ENCODE measurements at regions not wholly inside any gene's neighbourhood (a gene's known extent, or its start where the extent isn't known, plus 50 kb on each side); places are given as distances from the start of the nearest gene placed in this dataset.

DNA sequence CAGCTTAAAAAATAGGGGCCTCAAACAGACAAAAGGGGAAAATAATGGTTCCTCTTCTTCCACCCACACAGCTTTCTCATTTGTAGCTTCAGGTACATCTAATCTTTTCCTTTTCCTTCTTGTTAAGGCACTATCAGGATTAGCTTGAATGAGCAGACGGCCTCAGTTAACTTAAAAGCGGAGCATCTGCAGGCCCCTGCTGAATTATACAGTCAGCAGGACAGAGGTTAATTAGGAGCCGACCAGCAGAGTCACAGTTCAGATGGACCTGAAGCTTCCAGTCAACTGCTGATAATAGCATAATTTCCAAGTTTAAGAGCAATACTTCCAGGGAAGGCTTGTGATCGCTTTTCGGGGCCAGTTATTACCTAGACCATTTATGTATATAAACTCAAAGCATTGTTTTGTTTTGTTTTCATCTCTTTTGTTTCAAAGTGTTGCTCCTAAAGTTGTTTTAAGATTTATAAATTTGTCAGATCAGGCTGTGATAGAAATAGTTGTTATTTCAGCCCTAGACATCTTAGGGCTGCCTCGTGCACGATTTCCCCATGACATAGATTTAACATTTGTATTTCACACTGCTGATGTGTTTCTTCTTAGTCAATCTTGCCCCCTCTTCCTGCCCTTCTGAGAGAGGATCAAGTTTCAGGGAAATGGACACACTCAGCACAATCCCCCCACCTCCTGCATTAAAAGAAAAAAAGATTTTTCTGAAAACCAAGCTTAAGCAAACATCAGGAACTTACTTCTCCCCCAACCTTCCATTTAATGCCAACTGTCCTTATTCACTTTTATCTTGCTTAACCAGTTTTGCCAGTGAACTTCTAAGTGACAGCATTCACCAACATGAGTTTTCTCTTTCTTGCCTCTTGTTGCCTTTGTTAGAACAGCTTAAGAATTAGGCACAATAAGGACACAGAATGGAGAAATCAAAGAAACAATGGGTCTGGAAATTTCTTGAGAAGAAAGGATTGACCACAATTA, 449.8 kb downstream of the ARHGEF28 start:
- no peak overlapping the region for H3K27ac ChIP-seq (ENCODE audit: low read depth in 1 of 3, low read length in 2 of 3)
- 72 to 80% (median 76%) methylated on average over 7 of the region's 7 CpGs for WGBS, 3 donors
- H3K36me3 ChIP-seq (ENCODE audit: control insufficient read depth in 3 of 3, insufficient read depth in 2 of 3, low read depth in 1 of 3, low read length in 3 of 3) = no peaks in the 10 kb centered on the region
- no peaks in the 10 kb centered on the region for H3K9me3 ChIP-seq (ENCODE audit: control insufficient read depth in 2 of 2, insufficient read depth in 1 of 2, low read depth in 1 of 2, low read length in 1 of 2)
- peaks cover 0 to 4% (median 0%) of the 10 kb centered on the region in 3 donors for H3K4me1 ChIP-seq (ENCODE audit: control insufficient read depth in 3 of 3, insufficient read depth in 2 of 3, low read depth in 1 of 3, low read length in 2 of 3)
- H3K4me3 ChIP-seq (ENCODE audit: low read depth in 1 of 3, low read length in 3 of 3) = no peak overlapping the region
- H3K27me3 ChIP-seq (ENCODE audit: control insufficient read depth in 3 of 3, insufficient read depth in 3 of 3, low read length in 3 of 3) = no peaks in the 10 kb centered on the region
- DNase-seq (peak in 1 of 2 donors; percentile 17), FAIRE-seq (no peak)

DNA sequence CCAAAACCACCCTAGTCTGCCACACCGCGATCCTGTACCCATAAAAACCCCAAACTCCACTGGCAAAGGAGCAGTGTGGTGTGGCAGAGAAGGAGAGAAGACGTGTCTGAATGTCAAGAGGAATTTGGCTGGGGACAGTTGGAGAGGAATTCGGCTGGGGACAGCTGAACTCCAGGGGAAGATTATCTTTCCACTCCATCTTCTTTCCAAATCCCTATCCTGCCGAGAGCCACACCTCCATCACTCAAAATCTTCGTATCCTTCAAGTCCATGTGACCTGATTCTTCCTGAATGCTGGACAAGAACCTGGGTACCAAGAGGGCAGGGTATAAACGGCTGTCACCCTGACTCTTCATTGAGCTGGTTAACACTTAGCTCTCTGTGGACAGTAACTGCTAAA, 448.1 kb downstream of the ARHGEF28 start:
- H3K4me3 ChIP-seq (ENCODE audit: low read depth in 1 of 3, low read length in 3 of 3) = no peak overlapping the region
- no peak overlapping the region for H3K27ac ChIP-seq (ENCODE audit: low read depth in 1 of 3, low read length in 2 of 3)
- no peaks in the 10 kb centered on the region for H3K27me3 ChIP-seq (ENCODE audit: control insufficient read depth in 3 of 3, insufficient read depth in 3 of 3, low read length in 3 of 3)
- H3K9me3 ChIP-seq (ENCODE audit: control insufficient read depth in 2 of 2, insufficient read depth in 1 of 2, low read depth in 1 of 2, low read length in 1 of 2) = no peaks in the 10 kb centered on the region
- DNase-seq (no peak), FAIRE-seq (no peak)
- no peaks in the 10 kb centered on the region for H3K36me3 ChIP-seq (ENCODE audit: control insufficient read depth in 3 of 3, insufficient read depth in 2 of 3, low read depth in 1 of 3, low read length in 3 of 3)
- peaks cover 0 to 4% (median 0%) of the 10 kb centered on the region in 3 donors for H3K4me1 ChIP-seq (ENCODE audit: control insufficient read depth in 3 of 3, insufficient read depth in 2 of 3, low read depth in 1 of 3, low read length in 2 of 3)
- 73 to 80% (median 77%) methylated on average over 7 of the region's 7 CpGs for WGBS, 3 donors

GRCh38 chr5:74073257-74073656, 447.3 kb downstream of the ARHGEF28 start:
- DNase-seq = no peak
- peaks cover 0 to 4% (median 0%) of the 10 kb centered on the region in 3 donors for H3K4me1 ChIP-seq (ENCODE audit: control insufficient read depth in 3 of 3, insufficient read depth in 2 of 3, low read depth in 1 of 3, low read length in 2 of 3)
- no peaks in the 10 kb centered on the region for H3K9me3 ChIP-seq (ENCODE audit: control insufficient read depth in 2 of 2, insufficient read depth in 1 of 2, low read depth in 1 of 2, low read length in 1 of 2)
- H3K27me3 ChIP-seq (ENCODE audit: control insufficient read depth in 3 of 3, insufficient read depth in 3 of 3, low read length in 3 of 3) = no peaks in the 10 kb centered on the region
- no peak overlapping the region for H3K27ac ChIP-seq (ENCODE audit: low read depth in 1 of 3, low read length in 2 of 3)
- FAIRE-seq = no peak
- 85 to 93% (median 92%) methylated on average over 2 of the region's 2 CpGs for WGBS, 3 donors
- no peak overlapping the region for H3K4me3 ChIP-seq (ENCODE audit: low read depth in 1 of 3, low read length in 3 of 3)
- no peaks in the 10 kb centered on the region for H3K36me3 ChIP-seq (ENCODE audit: control insufficient read depth in 3 of 3, insufficient read depth in 2 of 3, low read depth in 1 of 3, low read length in 3 of 3)

DNA sequence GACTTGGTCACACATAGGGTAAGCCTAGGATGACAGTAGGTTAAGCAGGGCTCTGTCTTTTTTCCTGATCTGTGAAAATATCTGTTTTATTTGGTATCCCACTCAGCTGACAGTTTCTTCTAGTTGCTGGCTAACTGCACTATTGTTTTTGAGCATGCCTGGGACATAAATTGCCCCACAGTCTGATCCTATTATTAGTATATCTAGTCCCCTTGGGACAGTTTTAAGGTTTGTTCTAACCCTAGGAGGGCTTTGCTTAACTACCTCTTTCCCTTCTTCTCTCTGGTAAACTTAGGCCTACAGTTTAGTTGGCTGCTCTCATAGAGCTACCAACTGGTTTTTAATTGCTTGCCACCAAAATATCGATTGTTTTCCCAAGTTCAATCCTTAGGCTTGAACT, 446.6 kb downstream of the ARHGEF28 start:
- FAIRE-seq (no peak), DNase-seq (no peak)
- Histone ChIP-seq H3K36me3 (ENCODE audit: control insufficient read depth in 3 of 3, insufficient read depth in 2 of 3, low read depth in 1 of 3, low read length in 3 of 3) (no peaks in the 10 kb centered on the region), H3K9me3 (ENCODE audit: control insufficient read depth in 2 of 2, insufficient read depth in 1 of 2, low read depth in 1 of 2, low read length in 1 of 2) (no peaks in the 10 kb centered on the region), H3K4me1 (ENCODE audit: control insufficient read depth in 3 of 3, insufficient read depth in 2 of 3, low read depth in 1 of 3, low read length in 2 of 3) (peaks cover 0 to 4% (median 0%) of the 10 kb centered on the region in 3 donors), H3K27ac (ENCODE audit: low read depth in 1 of 3, low read length in 2 of 3) (no peak overlapping the region), H3K27me3 (ENCODE audit: control insufficient read depth in 3 of 3, insufficient read depth in 3 of 3, low read length in 3 of 3) (no peaks in the 10 kb centered on the region), H3K4me3 (ENCODE audit: low read depth in 1 of 3, low read length in 3 of 3) (no peak overlapping the region)
- 85 to 92% (median 91%) methylated on average over 1 of the region's 1 CpG for WGBS, 3 donors

GRCh38 chr5:74070766-74071165, 444.8 kb downstream of the ARHGEF28 start:
- no peak for DNase-seq
- Histone ChIP-seq H3K27ac (ENCODE audit: low read depth in 1 of 3, low read length in 2 of 3) (no peak overlapping the region), H3K4me1 (ENCODE audit: control insufficient read depth in 3 of 3, insufficient read depth in 2 of 3, low read depth in 1 of 3, low read length in 2 of 3) (peaks cover 0 to 4% (median 0%) of the 10 kb centered on the region in 3 donors), H3K4me3 (ENCODE audit: low read depth in 1 of 3, low read length in 3 of 3) (no peak overlapping the region), H3K27me3 (ENCODE audit: control insufficient read depth in 3 of 3, insufficient read depth in 3 of 3, low read length in 3 of 3) (no peaks in the 10 kb centered on the region), H3K36me3 (ENCODE audit: control insufficient read depth in 3 of 3, insufficient read depth in 2 of 3, low read depth in 1 of 3, low read length in 3 of 3) (no peaks in the 10 kb centered on the region), H3K9me3 (ENCODE audit: control insufficient read depth in 2 of 2, insufficient read depth in 1 of 2, low read depth in 1 of 2, low read length in 1 of 2) (no peaks in the 10 kb centered on the region)
- FAIRE-seq = no peak
- WGBS, 3 donors = 77 to 90% (median 89%) methylated on average over 3 of the region's 3 CpGs

GRCh38 chr5:74069741-74070140, 443.7 kb downstream of the ARHGEF28 start:
- DNase-seq (no peak), FAIRE-seq (no peak)
- no peaks in the 10 kb centered on the region for H3K4me1 ChIP-seq (ENCODE audit: control insufficient read depth in 3 of 3, insufficient read depth in 2 of 3, low read depth in 1 of 3, low read length in 2 of 3)
- no peaks in the 10 kb centered on the region for H3K27me3 ChIP-seq (ENCODE audit: control insufficient read depth in 3 of 3, insufficient read depth in 3 of 3, low read length in 3 of 3)
- no peak overlapping the region for H3K4me3 ChIP-seq (ENCODE audit: low read depth in 1 of 3, low read length in 3 of 3)
- 84 to 94% (median 92%) methylated on average over 4 of the region's 4 CpGs for WGBS, 3 donors
- no peaks in the 10 kb centered on the region for H3K9me3 ChIP-seq (ENCODE audit: control insufficient read depth in 2 of 2, insufficient read depth in 1 of 2, low read depth in 1 of 2, low read length in 1 of 2)
- H3K36me3 ChIP-seq (ENCODE audit: control insufficient read depth in 3 of 3, insufficient read depth in 2 of 3, low read depth in 1 of 3, low read length in 3 of 3) = no peaks in the 10 kb centered on the region
- H3K27ac ChIP-seq (ENCODE audit: low read depth in 1 of 3, low read length in 2 of 3) = no peak overlapping the region

- H3K27ac ChIP-seq (ENCODE audit: low read depth in 1 of 3, low read length in 2 of 3) = no peak overlapping the region
- no peak for DNase-seq
- no peaks in the 10 kb centered on the region for H3K36me3 ChIP-seq (ENCODE audit: control insufficient read depth in 3 of 3, insufficient read depth in 2 of 3, low read depth in 1 of 3, low read length in 3 of 3)
- H3K9me3 ChIP-seq (ENCODE audit: control insufficient read depth in 2 of 2, insufficient read depth in 1 of 2, low read depth in 1 of 2, low read length in 1 of 2) = no peaks in the 10 kb centered on the region
- FAIRE-seq = no peak
- no peaks in the 10 kb centered on the region for H3K27me3 ChIP-seq (ENCODE audit: control insufficient read depth in 3 of 3, insufficient read depth in 3 of 3, low read length in 3 of 3)
- 67 to 79% (median 74%) methylated on average over 5 of the region's 5 CpGs for WGBS, 3 donors
- H3K4me1 ChIP-seq (ENCODE audit: control insufficient read depth in 3 of 3, insufficient read depth in 2 of 3, low read depth in 1 of 3, low read length in 2 of 3) = no peaks in the 10 kb centered on the region
- H3K4me3 ChIP-seq (ENCODE audit: low read depth in 1 of 3, low read length in 3 of 3) = no peak overlapping the region
Measured at GRCh38 chr5:74067748-74068541, 441.9 kb downstream of the ARHGEF28 start.

- Histone ChIP-seq H3K36me3 (ENCODE audit: control insufficient read depth in 3 of 3, insufficient read depth in 2 of 3, low read depth in 1 of 3, low read length in 3 of 3) (no peaks in the 10 kb centered on the region), H3K27ac (ENCODE audit: low read depth in 1 of 3, low read length in 2 of 3) (no peak overlapping the region), H3K4me1 (ENCODE audit: control insufficient read depth in 3 of 3, insufficient read depth in 2 of 3, low read depth in 1 of 3, low read length in 2 of 3) (no peaks in the 10 kb centered on the region), H3K9me3 (ENCODE audit: control insufficient read depth in 2 of 2, insufficient read depth in 1 of 2, low read depth in 1 of 2, low read length in 1 of 2) (no peaks in the 10 kb centered on the region), H3K27me3 (ENCODE audit: control insufficient read depth in 3 of 3, insufficient read depth in 3 of 3, low read length in 3 of 3) (no peaks in the 10 kb centered on the region), H3K4me3 (ENCODE audit: low read depth in 1 of 3, low read length in 3 of 3) (no peak overlapping the region)
- FAIRE-seq (no peak), DNase-seq (no peak)
- WGBS, 3 donors = 72 to 82% (median 80%) methylated on average over 3 of the region's 3 CpGs
Measured at GRCh38 chr5:74064911-74065310, 438.9 kb downstream of the ARHGEF28 start.

Measured in small intestine (tissue), 7 donors.